Endothelial cell of umbilical vein (primary cell): ENCODE measurements at regions not wholly inside any gene's neighbourhood (a gene's known extent, or its start where the extent isn't known, plus 50 kb on each side); places are given as distances from the start of the nearest gene placed in this dataset.

Experiments
- BruUV-seq: library from RNA; stranded (reverse); fragments of 400-500 nt; replicated peaks from 2 replicates; lab custom pipeline; 2021; lab: Mats Ljungman, UMichigan
- CTCF ChIA-PET: fragments of 300-600, 350-600 bp; sonication (Branson Sonifier 250); formaldehyde crosslinking; loops from one replicate; lab custom pipeline; 2021; ENCODE audit warnings: antibody characterized with exemption, inconsistent platforms; lab: Charles Lee
- POLR2A ChIA-PET: fragments of 300-600, 350-600 bp; sonication (Branson Sonifier 250); formaldehyde crosslinking; loops from one replicate; lab custom pipeline; 2021; ENCODE audit warnings: antibody characterized with exemption, inconsistent platforms; lab: Charles Lee
- DNase-seq: peaks from one replicate; pipeline ENCODE4 v3.0.0-alpha.2; 2011; ENCODE audit warnings: low read depth, low spot score
- FAIRE-seq: peaks from 2 replicates; lab custom pipeline; 2011; peaks lifted over from hg19 to GRCh38; lab: Jason Lieb, UNC
- H2AFZ ChIP-seq: 2 replicates; pipeline ENCODE4 v1.6.0; 2012; ENCODE audit warnings: low read depth, low read length, control low read depth, inconsistent platforms
- H3K27ac ChIP-seq: 2 replicates; pipeline ENCODE4 v1.5.1; 2011; ENCODE audit warnings: low read depth, mild to moderate bottlenecking, control low read depth, low read length, moderate library complexity; ENCODE audit not compliant: insufficient read depth
- H3K27me3 ChIP-seq, 2 experiments: 2 replicates each; pipeline versions ENCODE4 v1.6.0 to v1.6.1; 2011; ENCODE audit warnings: low read length in 2 of 2, mixed read lengths in 1 of 2; ENCODE audit not compliant: control insufficient read depth in 2 of 2, insufficient read depth in 2 of 2
- H3K36me3 ChIP-seq, 2 experiments: 2 replicates in 1 of 2; 3 replicates in 1 of 2; pipeline ENCODE4 v1.5.1; 2011; ENCODE audit warnings: low read length in 2 of 2, mild to moderate bottlenecking in 1 of 2, moderate library complexity in 1 of 2; ENCODE audit not compliant: control insufficient read depth in 2 of 2, insufficient read depth in 2 of 2; ENCODE audit errors: extremely low read depth in 1 of 2
- H3K4me1 ChIP-seq: 3 replicates; pipeline ENCODE4 v1.5.1; 2011; ENCODE audit warnings: mild to moderate bottlenecking, low read length; ENCODE audit not compliant: control insufficient read depth, insufficient read depth; ENCODE audit errors: extremely low read depth
- H3K4me2 ChIP-seq: 2 replicates; pipeline ENCODE4 v1.6.1; 2011; ENCODE audit warnings: low read length, control low read depth, mixed read lengths; ENCODE audit not compliant: insufficient read depth
- H3K4me3 ChIP-seq, 3 experiments: fragments of 200-600 bp in 1 of 3; sonication (generic), shearing (Covaris generic) in 1 of 3; replicated peaks in 1 of 3; 2 replicates each; pipeline ENCODE4 v1.5.1; 2011 to 2016; ENCODE audit warnings: control low read depth in 3 of 3, low read length in 3 of 3, mild to moderate bottlenecking in 2 of 3, inconsistent platforms in 1 of 3, low read depth in 1 of 3, moderate library complexity in 1 of 3; ENCODE audit not compliant: insufficient read depth in 1 of 3
- H3K79me2 ChIP-seq: 2 replicates; pipeline ENCODE4 v1.6.0; 2012; ENCODE audit warnings: low read length, inconsistent platforms; ENCODE audit not compliant: control insufficient read depth, insufficient read depth
- H3K9ac ChIP-seq: replicated peaks from 2 replicates; pipeline ENCODE3; 2011; ENCODE audit warnings: low read length, control low read depth; ENCODE audit not compliant: insufficient read depth; ENCODE audit errors: extremely low read depth
- H3K9me1 ChIP-seq: replicated peaks from 3 replicates; pipeline ENCODE4 v1.6.0; 2011; ENCODE audit warnings: mild to moderate bottlenecking, low read length; ENCODE audit not compliant: control insufficient read depth, insufficient read depth; ENCODE audit errors: extremely low read depth
- H3K9me3 ChIP-seq: replicated peaks from 2 replicates; pipeline ENCODE4 v1.5.1; 2012; ENCODE audit warnings: low read length, inconsistent platforms; ENCODE audit not compliant: control insufficient read depth, insufficient read depth
- H4K20me1 ChIP-seq: replicated peaks from 2 replicates; pipeline ENCODE3; 2011; ENCODE audit warnings: mild to moderate bottlenecking, low read length; ENCODE audit not compliant: control insufficient read depth, insufficient read depth; ENCODE audit errors: extremely low read depth
- CTCF ChIP-seq, 2 donors: IDR thresholded peaks; 1 replicate in 1 of 2; 2 replicates in 1 of 2; pipeline ENCODE4 v1.5.1; 2011; ENCODE audit warnings: low read length in 2 of 2, mild to moderate bottlenecking in 2 of 2, moderate library complexity in 2 of 2, control low read depth in 1 of 2, inconsistent platforms in 1 of 2, low read depth in 1 of 2; ENCODE audit not compliant: insufficient read depth in 1 of 2; ENCODE audit errors: extremely low read depth in 1 of 2
- EZH2 ChIP-seq: IDR thresholded peaks from 2 replicates; pipeline ENCODE4 v1.6.1; 2012; ENCODE audit warnings: borderline replicate concordance, low read depth, mild to moderate bottlenecking, moderate library complexity, low read length, inconsistent platforms; ENCODE audit not compliant: severe bottlenecking
- FOS ChIP-seq: IDR thresholded peaks from 2 replicates; pipeline ENCODE4 v1.6.1; 2011; ENCODE audit warnings: mild to moderate bottlenecking, low read length, moderate library complexity, borderline replicate concordance; ENCODE audit not compliant: insufficient read depth
- GATA2 ChIP-seq: IDR thresholded peaks from 2 replicates; pipeline ENCODE4 v1.7.0; 2011; ENCODE audit warnings: low read depth, mild to moderate bottlenecking, moderate library complexity, mixed read lengths, low read length; ENCODE audit not compliant: insufficient read length, insufficient read depth
- JUN ChIP-seq: IDR thresholded peaks from 2 replicates; pipeline ENCODE4 v1.6.1; 2011; ENCODE audit warnings: borderline replicate concordance, low read depth; ENCODE audit not compliant: insufficient read length, insufficient read depth
- MAX ChIP-seq: IDR thresholded peaks from 2 replicates; pipeline ENCODE4 v1.6.1; 2011; ENCODE audit not compliant: insufficient read depth, insufficient read length
- MYC ChIP-seq: IDR thresholded peaks from one replicate; pipeline ENCODE4 v1.6.1; 2011; ENCODE audit warnings: mild to moderate bottlenecking, low read depth, low read length
- POLR2A ChIP-seq: IDR thresholded peaks from 2 replicates; pipeline ENCODE4 v1.6.1; 2012; ENCODE audit warnings: low read depth, mild to moderate bottlenecking, control low read depth, low read length
- POLR2AphosphoS5 ChIP-seq: IDR thresholded peaks from 2 replicates; pipeline ENCODE4 v1.6.1; 2012; ENCODE audit warnings: low read depth, mild to moderate bottlenecking, control low read depth, low read length, moderate library complexity; ENCODE audit not compliant: insufficient read depth
- dilution Hi-C: fragments of 300-500 bp; cut with MboI; formaldehyde crosslinking; loops from one replicate; pipeline ENCODE4 v1.15.0; 2019; ENCODE audit warnings: low sequenced_read_pairs; ENCODE audit not compliant: extremely low pct_ligation_motif_present
- intact Hi-C: fragments of 100-400 bp; cut with micrococcal nuclease; formaldehyde crosslinking; loops from one replicate; pipeline ENCODE4 v1.10.0; 2022

GRCh38 chr5:51988634-51989033 lies 605.4 kb downstream of the ISL1 start:
- dilution Hi-C loops = no loop called here
- Histone ChIP-seq H4K20me1 (no peaks in the 10 kb centered on the region), H3K4me3 (no peak overlapping the region), H3K27ac (no peak overlapping the region), H3K9me1 (no peaks in the 10 kb centered on the region), H2AFZ (no peak overlapping the region), H3K27me3 (no peaks in the 10 kb centered on the region), H3K9me3 (no peaks in the 10 kb centered on the region), H3K4me1 (no peaks in the 10 kb centered on the region), H3K79me2 (no peaks in the 10 kb centered on the region), H3K36me3 (no peaks in the 10 kb centered on the region), H3K4me2 (no peak overlapping the region), H3K9ac (no peak overlapping the region)
- intact Hi-C loops = no loop called here
- ChIA-PET CTCF (interaction anchor here (2.0 kb wide), 1 partner anchor 7 kb away, joined by 6 read pairs; no protein-coding TSS in a partner anchor), POLR2A (no interaction called here)
- DNase-seq (no peak), FAIRE-seq (no peak)
- TF ChIP-seq MAX = no peak
- no peak for TF ChIP-seq POLR2AphosphoS5
- no peak for TF ChIP-seq JUN
- no peak for TF ChIP-seq GATA2
- TF ChIP-seq MYC = no peak
- TF ChIP-seq POLR2A = no peak
- no peak for TF ChIP-seq CTCF (IDR thresholded peaks at IDR 0.05; ENCODE audit: extremely low read depth in 1 of 2, insufficient read depth in 1 of 2, low read depth in 1 of 2, low read length in 2 of 2)
- TF ChIP-seq EZH2 = no peak
- TF ChIP-seq FOS = no peak
- no TSS peak for BruUV-seq
